ENCODE measurements at regions not wholly inside any gene's neighbourhood (a gene's known extent, or its start where the extent isn't known, plus 50 kb on each side); places are given as distances from the start of the nearest gene placed in this dataset.
A peak's percentile ranks its signal among the peaks of the same experiment; 100 is the strongest.

DNA sequence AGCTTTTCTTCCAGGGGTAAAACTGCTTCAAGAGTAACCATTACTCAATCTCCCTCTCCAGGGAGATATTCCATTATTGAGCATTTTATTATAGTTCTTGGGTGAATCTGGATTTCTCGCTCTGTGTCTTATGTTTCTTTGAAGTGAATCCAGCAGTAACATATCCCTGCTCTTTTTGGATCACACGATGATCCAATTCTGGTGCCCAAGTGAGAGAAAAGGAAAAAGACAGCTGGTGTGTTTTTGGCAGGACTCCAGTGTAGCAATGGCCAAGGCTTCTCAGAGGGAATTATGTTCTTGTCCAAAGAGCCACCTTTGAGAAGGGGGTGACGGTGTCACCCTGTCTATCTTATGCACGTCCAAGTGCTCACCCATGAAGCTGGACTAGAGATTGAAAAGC is 140.3 kb upstream of the ERRFI1 start:
- 67 to 68% methylated on average over 4 of the region's 4 CpGs for WGBS, 2 donors
- ATAC-seq: no peak
- H3K27me3 ChIP-seq: no peaks in the 10 kb centered on the region
- H3K9me3 ChIP-seq: no peaks in the 10 kb centered on the region
- TF ChIP-seq, protein P1, sequence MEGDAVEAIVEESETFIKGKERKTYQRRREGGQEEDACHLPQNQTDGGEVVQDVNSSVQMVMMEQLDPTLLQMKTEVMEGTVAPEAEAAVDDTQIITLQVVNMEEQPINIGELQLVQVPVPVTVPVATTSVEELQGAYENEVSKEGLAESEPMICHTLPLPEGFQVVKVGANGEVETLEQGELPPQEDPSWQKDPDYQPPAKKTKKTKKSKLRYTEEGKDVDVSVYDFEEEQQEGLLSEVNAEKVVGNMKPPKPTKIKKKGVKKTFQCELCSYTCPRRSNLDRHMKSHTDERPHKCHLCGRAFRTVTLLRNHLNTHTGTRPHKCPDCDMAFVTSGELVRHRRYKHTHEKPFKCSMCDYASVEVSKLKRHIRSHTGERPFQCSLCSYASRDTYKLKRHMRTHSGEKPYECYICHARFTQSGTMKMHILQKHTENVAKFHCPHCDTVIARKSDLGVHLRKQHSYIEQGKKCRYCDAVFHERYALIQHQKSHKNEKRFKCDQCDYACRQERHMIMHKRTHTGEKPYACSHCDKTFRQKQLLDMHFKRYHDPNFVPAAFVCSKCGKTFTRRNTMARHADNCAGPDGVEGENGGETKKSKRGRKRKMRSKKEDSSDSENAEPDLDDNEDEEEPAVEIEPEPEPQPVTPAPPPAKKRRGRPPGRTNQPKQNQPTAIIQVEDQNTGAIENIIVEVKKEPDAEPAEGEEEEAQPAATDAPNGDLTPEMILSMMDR (IDR thresholded peaks at IDR 0.05): no peak
- no peak for FAIRE-seq
- no peak overlapping the region for H3K27ac ChIP-seq
- intact Hi-C loops (cut with DNase I): loop anchor here in 1 of 3 donors (10.0 kb wide), 1 partner anchor 148 kb away; the partner anchor contains the start of gene SLC45A1
- no peak for DNase-seq
- peaks cover 15% of the 10 kb centered on the region in 3 donors for H3K4me1 ChIP-seq
- no peaks in the 10 kb centered on the region for H3K36me3 ChIP-seq
- H3K4me3 ChIP-seq: no peak overlapping the region

DNA sequence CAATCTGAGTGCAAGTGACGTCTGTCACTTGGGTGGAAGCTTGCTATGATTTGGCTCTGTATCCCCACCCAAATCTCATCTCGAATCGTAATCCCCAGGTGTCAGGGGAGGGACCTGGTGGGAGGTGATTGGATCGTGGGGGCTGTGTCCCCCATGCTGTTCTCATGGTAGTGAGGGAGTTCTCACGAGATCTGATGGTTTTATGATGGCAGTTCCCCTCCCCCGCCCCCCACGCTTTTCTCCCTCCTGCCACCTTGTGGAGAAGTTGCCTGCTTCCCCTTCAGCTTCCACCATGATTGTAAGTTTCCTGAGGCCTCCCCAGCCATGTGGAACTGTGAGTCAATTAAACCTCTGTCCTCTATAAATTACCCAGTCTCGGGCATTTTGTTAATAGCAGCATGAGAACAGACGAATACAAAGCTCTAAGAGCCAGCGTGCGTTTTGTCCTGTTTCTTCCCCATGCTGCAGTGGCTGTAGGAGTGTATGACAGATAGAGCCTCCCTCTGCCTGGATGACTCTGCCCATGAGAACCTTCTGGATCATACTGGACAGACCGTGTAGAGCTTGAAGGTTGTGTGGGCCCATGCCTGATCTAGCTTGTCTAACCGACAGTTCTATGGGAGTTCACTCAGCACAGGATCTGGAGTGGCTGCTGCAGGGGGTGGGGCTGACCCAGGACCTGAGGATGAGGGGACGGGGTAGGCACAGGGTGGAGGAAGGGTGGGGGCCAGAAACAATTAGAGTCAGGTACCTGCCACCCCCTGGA is 139.7 kb upstream of the ERRFI1 start:
- H3K4me1 ChIP-seq: peaks cover 15% of the 10 kb centered on the region in 3 donors
- H3K9me3 ChIP-seq: no peaks in the 10 kb centered on the region
- 83% methylated on average over 14 of the region's 14 CpGs for WGBS, 2 donors
- intact Hi-C loops (cut with DNase I): loop anchor here in 1 of 3 donors (10.0 kb wide), 1 partner anchor 149 kb away; the partner anchor contains the start of gene SLC45A1
- FAIRE-seq: no peak
- no peak overlapping the region for H3K27ac ChIP-seq
- no peaks in the 10 kb centered on the region for H3K27me3 ChIP-seq
- no peak for DNase-seq
- no peak for ATAC-seq
- TF ChIP-seq, protein P1 (IDR thresholded peaks at IDR 0.05): no peak
- no peak overlapping the region for H3K4me3 ChIP-seq
- no peaks in the 10 kb centered on the region for H3K36me3 ChIP-seq

DNA sequence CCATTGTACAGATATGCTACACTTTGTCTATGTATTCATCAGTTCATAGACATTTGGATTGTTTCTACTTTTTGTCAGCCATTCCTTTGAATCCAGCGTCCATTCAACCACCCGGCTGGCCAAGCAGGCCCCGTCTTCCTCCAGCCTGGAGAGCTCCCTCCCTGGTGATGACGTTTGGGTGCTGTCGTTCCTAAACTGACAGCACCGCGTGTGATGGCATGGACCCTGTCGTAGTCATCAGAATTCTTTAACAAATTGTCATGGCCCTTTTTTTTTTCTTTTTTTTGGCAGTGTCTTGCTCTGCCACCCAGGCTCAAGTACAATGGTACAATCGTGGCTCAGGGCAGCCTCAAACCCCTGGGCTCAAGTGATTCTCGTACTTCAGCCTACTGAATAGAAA is 138.6 kb upstream of the ERRFI1 start:
- intact Hi-C loops (cut with DNase I): loop anchor here in 1 of 3 donors (10.0 kb wide), 1 partner anchor 150 kb away; the partner anchor contains the start of gene SLC45A1
- DNase-seq (no peak), ATAC-seq (no peak), FAIRE-seq (no peak)
- H3K4me3 ChIP-seq: no peak overlapping the region
- 84 to 93% methylated on average over 10 of the region's 10 CpGs for WGBS, 2 donors
- TF ChIP-seq, protein P1 (IDR thresholded peaks at IDR 0.05): no peak
- no peaks in the 10 kb centered on the region for H3K27me3 ChIP-seq
- no peak overlapping the region for H3K27ac ChIP-seq
- H3K36me3 ChIP-seq: no peaks in the 10 kb centered on the region
- peaks cover 5 to 8% (median 7%) of the 10 kb centered on the region in 3 donors for H3K4me1 ChIP-seq
- no peaks in the 10 kb centered on the region for H3K9me3 ChIP-seq

DNA sequence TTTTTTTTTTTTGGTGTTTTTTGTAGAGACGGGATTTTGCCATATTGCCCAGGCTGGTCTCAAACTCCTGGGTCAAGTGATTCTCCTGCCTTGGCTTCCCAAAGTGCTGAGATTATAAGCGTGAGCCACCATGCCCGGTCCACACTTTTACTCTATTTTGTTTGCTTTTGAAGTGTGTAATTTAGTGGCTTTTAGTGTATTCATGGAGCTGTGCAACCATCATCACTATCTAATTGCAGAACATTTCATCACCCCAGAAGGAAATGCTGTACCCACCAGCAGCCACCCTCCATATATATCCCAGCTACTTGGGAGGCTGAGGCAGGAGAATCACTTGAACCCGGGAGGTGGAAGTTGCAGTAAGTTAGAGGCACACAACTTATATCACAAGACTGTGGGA is 136.9 kb upstream of the ERRFI1 start:
- 84 to 93% methylated on average over 4 of the region's 4 CpGs for WGBS, 2 donors
- intact Hi-C loops (cut with DNase I): loop anchor here in 1 of 3 donors (10.0 kb wide), 1 partner anchor 152 kb away; the partner anchor contains the start of gene SLC45A1
- FAIRE-seq (no peak), ATAC-seq (no peak), DNase-seq (no peak)
- no peak overlapping the region for H3K4me3 ChIP-seq
- no peak overlapping the region for H3K27ac ChIP-seq
- TF ChIP-seq, protein P1 (IDR thresholded peaks at IDR 0.05): no peak
- no peaks in the 10 kb centered on the region for H3K27me3 ChIP-seq
- H3K4me1 ChIP-seq: no peaks in the 10 kb centered on the region
- no peaks in the 10 kb centered on the region for H3K9me3 ChIP-seq
- no peaks in the 10 kb centered on the region for H3K36me3 ChIP-seq

DNA sequence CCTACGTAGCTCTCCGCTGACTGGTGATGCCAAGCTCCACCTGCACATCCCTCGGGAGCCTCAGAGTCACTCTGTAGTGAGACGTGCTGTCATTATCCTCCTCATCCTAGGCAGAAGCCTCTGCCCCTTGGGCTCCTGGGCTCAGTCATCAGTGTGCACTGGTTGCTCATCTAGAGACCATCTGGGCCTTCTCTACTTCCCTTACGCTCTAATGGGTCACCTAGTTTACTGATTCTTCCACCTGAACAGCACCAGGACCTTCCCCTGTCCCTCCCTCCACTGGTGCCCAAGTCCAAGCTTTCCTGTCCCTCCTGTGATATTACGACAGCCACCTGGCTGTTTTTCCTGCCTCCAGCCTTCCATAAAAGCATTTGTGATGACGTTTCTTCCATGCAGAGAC is 136.1 kb upstream of the ERRFI1 start:
- intact Hi-C loops (cut with DNase I): loop anchor here in 1 of 3 donors (10.0 kb wide), 1 partner anchor 153 kb away; the partner anchor contains the start of gene SLC45A1
- ATAC-seq: peak in 2 of 4 donors; percentile 74 to 76
- WGBS, 2 donors: 76 to 79% methylated on average over 7 of the region's 7 CpGs
- Histone ChIP-seq H3K4me3 (no peak overlapping the region), H3K27me3 (no peaks in the 10 kb centered on the region), H3K27ac (no peak overlapping the region), H3K4me1 (no peaks in the 10 kb centered on the region), H3K36me3 (no peaks in the 10 kb centered on the region), H3K9me3 (no peaks in the 10 kb centered on the region)
- FAIRE-seq: no peak
- TF ChIP-seq, protein P1 (IDR thresholded peaks at IDR 0.05): no peak
- no peak for DNase-seq

Data from pancreas (tissue), 10 donors.